ENCODE measurements at regions not wholly inside any gene's neighbourhood (a gene's known extent, or its start where the extent isn't known, plus 50 kb on each side); places are given as distances from the start of the nearest gene placed in this dataset.
A peak's percentile ranks its signal among the peaks of the same experiment; 100 is the strongest.

DNA sequence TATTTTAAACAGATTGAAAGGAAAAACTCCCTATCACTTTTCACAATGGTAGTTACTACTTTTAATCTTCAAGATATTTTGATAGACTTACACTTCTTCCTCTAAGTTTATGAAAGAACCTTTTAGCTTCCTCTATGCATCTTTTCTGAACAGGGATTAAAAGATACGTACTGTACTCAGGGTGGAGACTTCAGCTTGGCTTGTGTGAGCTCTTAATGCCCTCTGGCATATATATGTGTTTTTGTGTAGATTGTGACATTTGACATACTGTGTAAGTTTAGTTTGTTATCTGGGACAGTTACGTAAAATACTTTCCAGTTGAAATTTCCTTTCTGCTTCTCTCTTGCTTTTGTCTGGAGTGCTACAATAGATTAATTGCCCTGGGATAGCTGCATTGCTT lies 109.3 kb upstream of the NUDT6 start:
- DNase-seq: no peak

GRCh38 chr4:123034023-123034422 lies 111.6 kb upstream of the NUDT6 start:
- DNase-seq: no peak

DNA sequence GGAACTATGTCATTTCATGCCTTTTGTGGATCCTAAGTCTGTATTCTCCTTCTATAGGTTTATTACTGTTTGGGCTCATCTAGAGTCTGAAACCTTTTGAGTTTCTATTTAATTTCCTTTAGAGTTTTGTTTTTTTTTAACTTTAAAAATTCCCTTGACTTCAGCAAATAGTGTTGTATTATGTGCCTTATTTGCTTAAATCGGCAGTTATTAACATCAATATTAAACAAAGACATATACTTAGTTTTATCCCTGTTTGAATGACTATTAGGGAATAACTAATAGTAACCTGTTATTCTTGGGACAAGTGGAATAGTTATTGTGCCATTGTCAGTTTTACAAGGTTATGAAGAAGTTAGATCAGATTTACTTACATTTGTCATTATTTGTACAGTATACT lies 112.8 kb upstream of the NUDT6 start:
- no peak for DNase-seq

- DNase-seq: no peak
These were observed 115.4 kb upstream of the NUDT6 start for GRCh38 chr4:123037804-123038203.

- DNase-seq: no peak
These were observed 119.7 kb upstream of the NUDT6 start for GRCh38 chr4:123042095-123042494.

- DNase-seq: no peak
These were observed 120.6 kb upstream of the NUDT6 start for GRCh38 chr4:123043013-123043412.

DNA sequence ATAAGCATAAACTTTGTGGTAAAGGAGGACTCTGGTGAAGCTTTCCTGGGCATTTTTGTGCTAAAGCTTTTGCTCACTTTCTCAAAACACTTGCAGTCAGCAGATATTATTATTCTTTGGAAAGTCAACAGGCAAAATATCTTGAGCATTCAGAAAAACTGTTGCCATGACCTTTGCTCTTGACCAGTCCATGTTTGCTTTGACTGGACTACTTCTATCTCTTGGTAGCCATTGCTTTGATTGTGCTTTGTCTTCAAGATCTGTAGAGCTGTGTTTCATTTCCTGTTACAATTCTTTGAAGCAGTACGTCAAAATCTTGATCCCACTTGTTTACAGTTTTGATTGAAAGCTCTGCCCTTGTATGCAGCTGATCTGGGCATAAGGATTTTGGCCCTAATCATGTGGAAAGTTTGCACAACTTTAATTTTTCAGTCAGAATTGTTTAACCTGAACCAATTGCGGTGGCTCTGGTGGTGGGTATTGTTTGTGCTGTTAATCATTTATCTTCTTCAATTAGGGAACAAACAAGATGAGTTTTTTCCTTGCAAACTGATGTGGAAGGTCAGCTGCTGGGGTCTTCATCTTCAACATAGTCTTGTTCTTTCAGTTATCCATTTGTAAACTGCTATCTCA lies 121.5 kb upstream of the NUDT6 start:
- no peak for DNase-seq

- no peak for DNase-seq
These were observed 123.7 kb upstream of the NUDT6 start for GRCh38 chr4:123046096-123046495.

- no peak for DNase-seq
These were observed 127.6 kb upstream of the NUDT6 start for GRCh38 chr4:123050018-123050417.

DNA sequence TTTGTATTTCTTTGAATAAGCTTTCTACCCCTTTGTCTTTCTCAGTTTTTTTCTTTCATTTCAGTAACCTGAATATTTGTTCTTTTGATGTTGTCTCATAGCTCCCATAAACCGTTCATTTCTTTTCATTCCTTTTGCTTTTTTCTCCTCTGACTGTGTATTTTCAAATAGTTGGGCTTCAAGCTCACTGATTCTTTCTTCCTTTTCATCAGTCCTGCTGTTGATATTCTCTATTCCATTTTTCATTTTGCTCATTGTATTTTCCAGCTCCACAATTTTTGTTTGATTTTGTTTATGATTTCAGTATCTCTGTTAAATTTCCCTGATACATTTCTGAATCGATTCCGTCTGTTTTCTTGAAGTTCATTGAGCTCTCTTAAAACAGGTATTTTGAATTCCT lies 129.6 kb upstream of the NUDT6 start:
- DNase-seq: no peak

DNA sequence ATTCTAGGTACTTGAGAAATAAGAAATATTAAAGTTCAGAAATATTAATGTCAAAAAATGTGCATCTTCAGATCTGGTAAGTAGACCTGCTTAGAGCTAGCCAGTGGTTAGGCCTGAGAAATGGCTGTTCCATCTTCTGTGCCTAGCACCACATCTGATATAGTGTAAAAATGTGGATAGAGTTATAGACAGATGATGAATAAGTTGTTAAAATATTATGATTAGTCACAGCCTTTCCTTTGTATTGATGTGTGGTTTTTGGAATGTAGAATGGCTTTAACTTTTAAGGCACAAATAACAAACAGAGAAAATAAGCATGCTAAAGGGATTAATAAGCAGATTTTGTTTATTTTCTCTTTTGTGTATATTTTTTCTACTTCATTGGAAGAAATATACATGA lies 133.5 kb upstream of the NUDT6 start:
- no peak for DNase-seq

GRCh38 chr4:123060039-123060770 lies 137.8 kb upstream of the NUDT6 start:
- DNase-seq: no peak

- no peak for DNase-seq
These were observed 142.0 kb upstream of the NUDT6 start for GRCh38 chr4:123064390-123064789.

DNA sequence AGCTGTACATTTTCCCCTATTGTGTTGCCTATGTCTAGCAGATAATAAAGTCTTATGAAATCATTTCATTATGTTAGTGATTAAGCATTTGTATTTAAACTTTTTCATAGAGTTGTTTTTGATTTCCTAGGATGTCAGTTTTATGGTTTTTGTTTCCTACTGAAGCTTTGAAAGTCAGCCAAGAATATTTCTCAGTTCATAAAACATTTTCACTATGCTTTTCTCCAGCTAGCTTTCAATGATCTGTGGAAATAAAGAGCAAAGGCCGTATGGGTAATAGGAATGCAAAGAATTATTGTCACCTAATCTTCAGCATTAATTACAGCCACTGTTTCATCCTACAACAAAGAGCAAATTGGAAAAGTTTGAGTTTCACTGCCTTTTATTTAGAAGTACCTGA lies 145.7 kb upstream of the NUDT6 start:
- DNase-seq: no peak

- no peak for DNase-seq
These were observed 149.7 kb upstream of the NUDT6 start for GRCh38 chr4:123072060-123072459.

DNA sequence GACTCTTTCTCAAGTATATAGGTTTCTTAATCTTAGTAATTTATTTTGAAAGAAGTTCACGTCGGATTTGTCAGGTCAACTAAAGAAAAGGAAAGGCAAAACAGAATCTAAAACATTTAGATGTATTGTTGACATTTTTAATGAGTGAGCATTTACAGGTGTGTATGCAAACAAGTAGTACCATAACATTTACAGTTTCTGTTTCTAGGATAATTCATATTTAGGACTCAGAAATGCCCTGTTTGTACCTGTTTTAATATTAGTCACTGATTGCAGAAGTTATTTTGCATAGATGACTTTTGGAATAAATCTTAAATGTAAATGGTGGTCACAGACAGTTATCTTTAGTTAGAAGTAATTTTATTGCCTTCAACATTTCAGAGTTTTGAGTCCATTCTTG lies 151.3 kb upstream of the NUDT6 start:
- no peak for DNase-seq

GRCh38 chr4:123077330-123077729 lies 154.9 kb upstream of the NUDT6 start:
- DNase-seq: no peak

DNA sequence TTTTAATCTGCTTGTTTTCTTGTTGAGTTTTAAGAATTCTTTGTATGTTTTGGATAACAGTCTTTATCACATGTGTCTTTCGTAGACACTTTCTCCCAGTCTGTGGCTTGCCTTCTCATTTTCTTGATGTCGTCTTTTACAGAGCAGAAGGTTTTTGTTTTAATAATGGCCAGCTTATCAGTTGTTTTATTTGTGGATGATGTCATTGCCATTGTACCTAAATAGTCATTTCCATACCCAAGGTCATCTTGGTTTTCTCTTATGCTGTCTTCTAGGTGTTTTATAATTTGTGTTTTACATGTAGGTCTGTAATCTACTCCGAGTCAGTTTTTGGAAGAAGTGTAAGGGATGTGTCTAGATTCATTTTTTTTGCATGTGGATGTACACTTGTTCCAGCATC lies 159.6 kb upstream of the NUDT6 start:
- no peak for DNase-seq

GRCh38 chr4:123083646-123084045 lies 161.2 kb upstream of the NUDT6 start:
- DNase-seq: no peak

DNA sequence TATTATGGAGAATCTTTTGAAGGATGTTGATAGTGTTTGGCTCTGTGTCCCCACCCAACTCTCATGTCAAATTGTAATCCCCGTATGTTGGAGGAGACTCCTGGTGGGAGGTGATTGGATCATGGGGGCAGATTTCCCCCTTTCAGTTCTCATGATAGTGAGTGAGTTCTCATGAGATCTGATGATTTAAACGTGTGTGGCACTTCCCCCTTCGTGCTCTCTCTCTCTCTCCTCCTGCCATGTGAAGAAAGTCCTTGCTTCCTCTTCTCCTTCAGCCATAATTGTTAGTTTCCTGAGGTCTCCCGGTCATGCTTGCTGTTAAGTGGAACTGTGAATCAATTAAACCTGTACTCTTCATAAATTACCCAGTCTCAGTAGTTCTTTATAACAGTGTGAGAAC lies 166.1 kb upstream of the NUDT6 start:
- DNase-seq: no peak

- no peak for DNase-seq
These were observed 168.5 kb upstream of the NUDT6 start for GRCh38 chr4:123090886-123091285.

DNA sequence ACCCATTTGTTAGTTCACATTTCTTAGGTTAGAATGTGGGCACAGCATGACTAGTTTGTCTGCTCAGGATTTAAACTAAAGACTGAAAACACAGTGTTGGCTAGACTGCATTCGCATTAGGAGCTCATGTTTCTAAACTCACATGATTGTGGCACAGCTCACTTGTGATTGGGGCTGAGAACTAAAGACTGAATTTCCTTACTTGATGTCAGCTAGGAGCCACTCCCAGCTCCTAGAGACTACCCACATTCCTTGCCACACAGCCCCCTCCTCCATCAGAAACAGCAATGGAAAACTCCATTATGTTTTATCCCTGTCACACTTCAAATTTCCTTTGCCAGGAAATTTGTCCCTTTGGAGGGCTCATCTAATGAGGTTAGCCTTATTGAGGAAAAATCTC lies 170.2 kb upstream of the NUDT6 start:
- DNase-seq: no peak

DNA sequence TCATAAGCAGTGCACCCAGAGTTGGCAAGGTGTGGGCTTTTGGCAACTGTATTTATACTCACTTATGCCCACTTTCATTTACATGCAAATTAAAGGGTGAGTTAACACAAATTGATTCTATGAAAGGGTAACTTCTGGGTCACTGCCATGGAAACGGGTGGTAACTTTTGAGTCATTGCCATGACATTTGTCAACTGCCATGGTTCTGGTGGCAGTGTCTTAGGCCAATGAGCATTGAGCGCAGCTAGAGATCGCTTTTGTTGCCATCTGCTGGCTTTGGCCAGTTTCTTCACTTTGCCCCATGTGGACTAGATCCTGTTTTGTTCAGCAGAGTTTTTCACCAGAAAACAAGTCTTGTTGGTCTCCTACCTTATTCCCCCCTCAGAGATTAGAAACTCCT lies 170.8 kb upstream of the NUDT6 start:
- no peak for DNase-seq

GRCh38 chr4:123096038-123096437 lies 173.6 kb upstream of the NUDT6 start:
- DNase-seq: no peak

GRCh38 chr4:123102897-123103471 lies 180.6 kb upstream of the NUDT6 start:
- peak in 1 of 2 donors; percentile 27 for DNase-seq

All from hippocampal formation (tissue), 2 donors.